Spleen (tissue), 7 donors: ENCODE measurements at regions not wholly inside any gene's neighbourhood (a gene's known extent, or its start where the extent isn't known, plus 50 kb on each side); places are given as distances from the start of the nearest gene placed in this dataset.

ENCODE experiments used
- CTCF ChIP-seq, 11 experiments: fragments of 200-600 bp in 7 of 11; fragments of 450-650 bp in 4 of 11; sonication (generic) in 4 of 11; IDR thresholded peaks in 8 of 11; conservative IDR thresholded peaks in 3 of 11; 1 replicate in 7 of 11; 2 replicates in 4 of 11; pipeline versions ENCODE4 v1.4.0 to v1.8.0; 2016 to 2021; ENCODE audit warnings: antibody characterized with exemption in 11 of 11, inconsistent platforms in 4 of 11, mild to moderate bottlenecking in 1 of 11
- POLR2A ChIP-seq, 3 donors: fragments of 450-650 bp; IDR thresholded peaks; one replicate each; pipeline ENCODE4 v1.5.1; 2017; ENCODE audit warnings: antibody characterized with exemption in 3 of 3, mild to moderate bottlenecking in 1 of 3
- donor health status: DM: no; HTN: no; CAD: no; lungs with moderate emphysema.
- donor health status: DM: no; HTN: no; CAD: no.
- donor health status: DM: no; HTN: no; CAD: no.

- TF ChIP-seq POLR2A (IDR thresholded peaks at IDR 0.05) (no peak), CTCF (IDR thresholded peaks at IDR 0.05 in 8 of 11, conservative IDR thresholded peaks at IDR 0.05 in 3 of 11) (no peak)
Measured at GRCh38 chr18:28669165-28669564, 492.2 kb upstream of the CDH2 start.
